ENCODE measurements at regions not wholly inside any gene's neighbourhood (a gene's known extent, or its start where the extent isn't known, plus 50 kb on each side); places are given as distances from the start of the nearest gene placed in this dataset.

DNA sequence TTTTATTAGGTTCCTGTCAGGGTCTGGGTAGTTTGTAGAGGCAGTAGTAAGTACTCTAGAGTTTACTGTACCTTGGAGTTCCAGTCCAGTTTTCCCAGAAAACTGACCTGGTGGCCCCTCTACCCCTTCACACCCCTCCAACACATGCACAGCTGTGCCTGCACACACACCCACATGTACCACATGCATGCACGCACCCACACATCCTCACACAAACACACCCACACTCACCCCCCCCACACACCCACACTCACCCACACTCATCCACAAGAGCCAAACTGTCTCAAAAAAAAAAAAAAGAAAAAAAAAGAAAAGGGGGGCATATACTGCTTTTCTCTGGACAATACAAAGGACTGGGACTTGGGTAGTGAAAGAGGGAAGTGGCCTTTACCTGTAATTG, 570.5 kb downstream of the QKI start:
- TF ChIP-seq, protein P1, sequence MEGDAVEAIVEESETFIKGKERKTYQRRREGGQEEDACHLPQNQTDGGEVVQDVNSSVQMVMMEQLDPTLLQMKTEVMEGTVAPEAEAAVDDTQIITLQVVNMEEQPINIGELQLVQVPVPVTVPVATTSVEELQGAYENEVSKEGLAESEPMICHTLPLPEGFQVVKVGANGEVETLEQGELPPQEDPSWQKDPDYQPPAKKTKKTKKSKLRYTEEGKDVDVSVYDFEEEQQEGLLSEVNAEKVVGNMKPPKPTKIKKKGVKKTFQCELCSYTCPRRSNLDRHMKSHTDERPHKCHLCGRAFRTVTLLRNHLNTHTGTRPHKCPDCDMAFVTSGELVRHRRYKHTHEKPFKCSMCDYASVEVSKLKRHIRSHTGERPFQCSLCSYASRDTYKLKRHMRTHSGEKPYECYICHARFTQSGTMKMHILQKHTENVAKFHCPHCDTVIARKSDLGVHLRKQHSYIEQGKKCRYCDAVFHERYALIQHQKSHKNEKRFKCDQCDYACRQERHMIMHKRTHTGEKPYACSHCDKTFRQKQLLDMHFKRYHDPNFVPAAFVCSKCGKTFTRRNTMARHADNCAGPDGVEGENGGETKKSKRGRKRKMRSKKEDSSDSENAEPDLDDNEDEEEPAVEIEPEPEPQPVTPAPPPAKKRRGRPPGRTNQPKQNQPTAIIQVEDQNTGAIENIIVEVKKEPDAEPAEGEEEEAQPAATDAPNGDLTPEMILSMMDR (IDR thresholded peaks at IDR 0.05; ENCODE audit: low read depth, low read length), result no peak
- TF ChIP-seq EZH2phosphoT487 (IDR thresholded peaks at IDR 0.05; ENCODE audit: low read depth), result no peak
